Activated CD4-positive, alpha-beta T cell treated with anti-CD3 and anti-CD28 coated beads for 4 hours (primary cell): ENCODE measurements at regions not wholly inside any gene's neighbourhood (a gene's known extent, or its start where the extent isn't known, plus 50 kb on each side); places are given as distances from the start of the nearest gene placed in this dataset.

Experiments
- DNase-seq, 2 donors: peaks; one replicate each; pipeline ENCODE4 v3.0.0-alpha.2; 2020

DNA sequence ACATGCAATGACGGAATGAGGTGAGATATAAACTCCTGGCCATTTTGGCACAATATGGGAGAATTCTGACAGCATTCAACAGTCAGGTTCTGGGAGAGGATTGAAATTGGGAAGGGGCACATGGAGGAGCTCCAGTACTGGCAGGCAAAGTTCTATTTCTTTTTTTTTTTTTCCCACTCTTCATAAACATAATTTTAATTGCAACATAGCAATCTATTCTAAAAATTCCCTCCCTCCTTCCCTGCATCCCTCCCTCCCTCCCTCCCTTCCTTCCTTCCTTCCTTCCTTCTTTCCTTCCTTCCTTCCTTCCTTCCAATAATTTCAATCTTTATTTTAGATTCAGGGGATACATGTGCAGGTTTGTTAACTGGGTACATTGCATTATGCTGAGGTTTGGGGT lies 93.2 kb downstream of the PTCSC3 start:
- no peak for DNase-seq

DNA sequence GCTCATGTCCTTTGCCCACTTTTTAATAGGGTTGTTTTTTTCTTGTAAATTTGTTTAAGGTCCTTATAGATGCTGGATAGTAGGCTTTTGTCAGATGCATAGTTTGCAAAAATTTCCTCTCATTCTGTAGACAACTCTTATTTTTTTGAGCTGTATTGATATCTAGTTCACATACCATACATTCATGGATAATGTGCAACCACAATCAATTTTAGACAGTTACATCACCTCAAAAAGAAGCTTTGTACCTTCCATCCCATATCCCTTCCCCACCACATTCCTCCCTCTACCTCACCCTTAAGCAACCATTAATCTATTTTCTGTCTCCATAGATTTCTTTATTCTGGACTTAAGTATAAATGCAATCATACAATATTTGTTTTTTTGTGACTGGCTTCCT lies 98.4 kb downstream of the PTCSC3 start:
- no peak for DNase-seq

DNA sequence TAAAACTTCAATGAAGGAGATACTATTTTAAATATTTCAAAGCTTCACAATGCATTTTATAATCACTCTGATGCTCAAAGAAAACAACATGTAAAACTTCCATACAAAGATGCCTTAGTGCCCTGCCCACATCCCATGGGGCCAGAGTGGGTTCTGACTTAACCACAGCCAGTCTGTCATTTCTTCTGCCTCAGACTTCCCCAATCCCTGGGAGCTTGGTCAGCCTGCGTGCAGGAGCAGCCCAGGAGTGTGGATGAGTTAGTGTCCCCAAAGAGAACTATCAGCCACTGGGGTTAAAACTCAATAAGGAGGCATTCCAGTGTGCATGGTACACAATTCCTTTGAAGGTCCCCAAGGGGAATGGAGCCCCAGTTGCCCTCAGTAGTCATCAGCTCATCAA lies 100.3 kb downstream of the PTCSC3 start:
- no peak for DNase-seq

DNA sequence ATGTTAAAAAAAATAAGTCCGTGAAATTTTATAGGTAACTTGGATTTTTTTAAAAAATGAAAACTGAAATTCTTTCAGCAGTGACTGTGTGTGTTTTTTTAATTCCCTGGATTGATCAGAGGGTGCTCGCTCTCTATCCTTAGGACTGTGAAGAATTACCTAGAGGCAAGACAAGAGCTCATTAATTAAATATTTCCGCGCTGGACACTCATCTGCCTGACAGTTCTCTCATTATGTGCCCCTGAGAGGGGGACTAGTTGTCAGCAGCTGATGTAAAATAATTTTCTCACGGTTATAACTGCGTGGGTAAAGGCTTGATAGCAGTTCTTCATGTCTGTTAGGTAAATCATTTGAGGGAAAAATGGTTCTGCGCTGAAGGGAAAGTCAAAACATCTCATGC lies 101.3 kb downstream of the PTCSC3 start:
- no peak for DNase-seq

DNA sequence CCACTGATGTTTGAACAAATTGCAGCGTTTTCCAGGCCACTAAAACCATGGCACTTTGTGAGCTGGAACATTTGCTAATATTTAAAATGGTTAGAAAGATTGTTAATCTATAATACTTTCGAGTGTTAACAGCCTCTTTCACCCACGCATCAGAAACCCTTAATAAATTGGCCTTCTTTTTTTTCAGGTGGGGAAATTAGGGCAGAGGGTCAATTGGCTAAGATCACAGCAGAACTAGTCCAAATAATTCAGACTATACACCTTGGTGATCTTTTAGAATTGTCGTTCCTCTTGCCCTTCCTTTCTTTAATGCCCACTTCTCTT lies 105.8 kb downstream of the PTCSC3 start:
- no peak for DNase-seq

DNA sequence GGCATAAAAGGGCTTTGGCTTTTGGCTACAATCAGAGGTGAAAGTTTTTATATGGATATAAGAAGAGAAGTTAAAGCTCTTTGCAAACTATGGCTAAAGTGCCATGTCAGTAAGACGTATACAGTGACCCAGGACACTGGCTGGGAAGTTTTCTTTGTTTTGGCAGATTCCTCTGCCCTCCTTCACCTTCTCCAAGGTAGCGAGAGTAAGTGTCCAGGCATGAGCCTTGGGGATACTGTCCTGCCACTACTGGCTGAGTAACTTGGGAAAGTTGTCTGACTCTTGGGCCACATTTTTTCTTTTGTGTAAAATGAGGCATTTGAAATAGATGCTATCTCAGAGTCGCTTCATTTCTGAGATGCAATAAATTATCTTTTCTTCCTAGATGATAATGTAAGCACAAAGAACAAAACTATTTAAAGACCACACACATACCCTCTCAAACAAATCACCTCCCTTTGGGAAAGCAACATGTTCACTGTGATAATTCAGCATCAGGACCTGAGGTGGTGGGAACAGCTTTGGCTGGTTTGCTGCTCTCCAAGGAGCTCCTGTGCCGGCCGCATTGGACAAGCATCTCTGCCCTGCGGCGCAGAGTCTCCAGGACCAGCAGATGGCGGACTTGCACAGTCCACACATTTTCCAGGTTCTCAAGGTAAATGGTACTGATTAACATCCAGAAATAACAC lies 106.3 kb downstream of the PTCSC3 start:
- DNase-seq: peak in 1 of 2 donors; percentile 1

DNA sequence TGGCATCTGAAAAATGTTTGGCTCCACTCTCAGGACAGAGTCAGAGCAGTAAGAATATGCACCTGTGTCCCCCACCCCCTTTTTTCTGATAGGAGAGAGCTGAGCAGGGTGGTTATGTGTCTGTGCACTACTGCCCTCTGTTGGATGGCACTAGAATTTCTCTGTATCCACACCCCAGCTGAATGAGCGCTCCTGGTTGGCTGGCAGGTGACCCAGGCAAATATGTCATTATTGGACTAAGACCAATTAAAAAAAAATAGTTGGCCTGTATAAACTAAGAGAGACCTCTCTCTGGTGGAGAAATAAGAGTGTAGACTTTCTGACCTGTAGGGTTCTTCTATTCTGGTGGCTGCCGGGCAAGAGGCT lies 107.0 kb downstream of the PTCSC3 start:
- DNase-seq: peak in 1 of 2 donors; percentile 17

DNA sequence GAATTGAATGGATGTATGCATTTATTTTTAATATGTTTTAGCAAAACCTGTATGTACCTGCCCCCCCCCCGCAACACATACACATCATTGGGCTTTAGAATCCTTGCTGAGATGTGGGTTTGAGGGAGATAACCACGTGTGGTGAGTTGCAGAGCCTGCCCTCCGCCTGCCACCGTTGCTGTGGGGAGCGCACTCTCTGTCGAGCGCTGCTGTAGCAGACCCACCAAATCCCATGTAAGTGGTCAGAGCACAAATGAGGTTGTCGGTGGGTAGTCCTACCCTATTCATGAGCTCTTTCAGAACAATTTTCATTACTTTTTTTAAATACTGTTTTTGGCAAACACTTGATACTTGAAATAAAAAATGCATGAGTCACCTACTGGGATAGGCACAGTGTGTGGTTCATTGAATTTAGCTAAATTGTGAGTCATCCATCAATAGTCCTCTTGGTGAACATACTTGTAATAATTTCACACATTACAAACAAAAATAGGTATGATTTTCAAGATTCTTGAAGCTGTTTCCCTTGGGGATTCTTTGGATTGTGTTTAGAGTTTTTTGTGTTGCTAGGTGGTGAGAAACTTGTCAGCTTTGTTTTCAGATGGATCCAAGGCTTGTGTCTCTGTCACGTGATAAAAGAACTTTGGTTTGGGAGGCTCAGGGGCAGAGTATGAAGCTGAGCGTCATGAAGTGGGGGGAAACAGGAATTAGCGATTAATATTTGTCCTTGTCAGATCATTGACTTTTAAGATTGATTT lies 107.6 kb downstream of the PTCSC3 start:
- DNase-seq: no peak

DNA sequence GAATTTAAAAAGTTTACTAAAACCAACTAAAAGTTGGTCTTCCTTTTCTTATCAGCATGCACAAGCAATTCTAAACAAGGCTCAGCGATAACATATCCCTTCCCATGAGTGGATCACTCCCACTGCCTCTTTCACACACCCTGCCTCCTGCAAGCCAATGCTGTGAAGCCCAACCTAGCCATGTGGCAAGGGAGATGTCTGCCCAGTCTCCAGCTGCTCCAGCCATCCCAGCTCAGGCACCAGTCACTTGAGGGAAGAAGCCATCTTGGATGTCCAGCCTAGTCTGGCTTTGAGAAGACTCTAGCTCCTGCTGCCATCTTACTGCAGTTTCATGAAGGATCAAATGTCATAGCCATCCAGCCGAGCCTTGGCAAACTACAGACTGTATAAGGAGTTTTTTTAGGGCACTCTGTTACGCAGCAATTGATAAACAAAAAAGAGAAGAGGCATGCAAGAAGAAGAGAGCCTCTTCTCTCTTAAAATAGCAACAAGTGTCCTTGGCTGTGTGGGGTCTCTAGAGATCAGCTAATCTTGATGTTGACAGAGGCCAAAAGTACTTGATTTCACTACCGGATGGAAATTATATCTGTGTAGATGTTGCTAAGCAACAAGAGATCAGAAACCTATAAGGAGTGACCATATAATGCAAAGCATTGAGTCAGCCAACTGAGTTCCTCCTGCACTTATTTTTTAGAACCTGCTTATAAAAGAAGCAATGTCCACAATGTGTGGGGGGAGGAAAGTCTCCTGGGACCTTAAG lies 108.9 kb downstream of the PTCSC3 start:
- no peak for DNase-seq

DNA sequence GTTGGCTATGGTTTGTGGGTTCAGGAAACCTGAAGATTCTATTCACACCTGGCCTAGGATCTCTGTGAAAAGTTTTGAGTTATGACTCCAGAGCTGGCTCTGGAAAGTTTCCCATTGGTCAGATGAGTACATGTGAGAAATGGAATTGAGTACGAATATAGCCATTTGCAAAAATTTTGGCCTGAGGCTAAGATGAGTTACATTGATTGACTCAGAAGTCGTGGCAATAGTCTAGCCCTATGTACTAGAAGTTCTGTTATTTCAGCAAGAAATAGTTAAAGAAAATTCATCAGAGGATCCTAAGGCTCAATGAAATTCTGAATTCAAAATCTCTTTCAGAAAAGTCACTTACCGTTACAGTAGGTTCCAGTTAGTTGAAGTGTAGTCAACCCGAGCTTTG lies 109.9 kb downstream of the PTCSC3 start:
- no peak for DNase-seq

DNA sequence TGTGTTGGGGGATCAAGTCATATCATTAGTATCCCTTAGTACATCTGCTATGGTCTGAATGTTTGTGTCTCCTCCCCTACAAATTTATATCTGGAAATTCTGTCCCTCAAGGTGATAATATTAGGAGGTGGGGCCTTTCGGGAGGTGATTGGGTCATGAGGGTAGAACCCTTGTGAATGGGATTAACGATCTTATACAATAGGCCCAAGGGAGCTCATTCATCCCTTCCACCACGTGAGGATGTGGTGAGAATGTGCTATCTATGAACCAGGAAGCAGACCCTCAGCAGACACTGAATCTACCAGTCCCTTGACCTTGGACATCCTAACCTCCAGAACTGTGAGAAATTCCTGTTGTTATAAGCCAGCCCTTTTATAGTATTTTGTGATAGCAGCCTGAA lies 110.7 kb downstream of the PTCSC3 start:
- no peak for DNase-seq

DNA sequence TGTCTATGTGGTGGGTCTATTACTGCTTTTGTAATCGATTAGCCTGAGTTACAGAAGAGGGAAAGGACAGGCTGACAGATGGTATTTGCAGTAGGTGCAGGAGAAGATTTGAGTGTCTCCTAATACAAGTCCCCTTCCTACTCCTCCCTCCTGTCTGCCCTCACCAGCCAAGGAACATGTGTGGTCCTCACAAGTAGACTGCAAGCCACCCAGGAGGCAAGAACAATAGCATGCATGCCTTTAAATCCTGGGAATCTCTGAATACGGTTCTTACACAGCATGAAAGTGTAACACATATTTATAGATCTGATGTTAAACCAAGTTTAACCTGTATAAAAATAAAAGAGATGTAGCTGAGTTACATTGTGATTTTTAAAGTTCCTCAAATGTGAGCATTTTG lies 117.0 kb downstream of the PTCSC3 start:
- no peak for DNase-seq

DNA sequence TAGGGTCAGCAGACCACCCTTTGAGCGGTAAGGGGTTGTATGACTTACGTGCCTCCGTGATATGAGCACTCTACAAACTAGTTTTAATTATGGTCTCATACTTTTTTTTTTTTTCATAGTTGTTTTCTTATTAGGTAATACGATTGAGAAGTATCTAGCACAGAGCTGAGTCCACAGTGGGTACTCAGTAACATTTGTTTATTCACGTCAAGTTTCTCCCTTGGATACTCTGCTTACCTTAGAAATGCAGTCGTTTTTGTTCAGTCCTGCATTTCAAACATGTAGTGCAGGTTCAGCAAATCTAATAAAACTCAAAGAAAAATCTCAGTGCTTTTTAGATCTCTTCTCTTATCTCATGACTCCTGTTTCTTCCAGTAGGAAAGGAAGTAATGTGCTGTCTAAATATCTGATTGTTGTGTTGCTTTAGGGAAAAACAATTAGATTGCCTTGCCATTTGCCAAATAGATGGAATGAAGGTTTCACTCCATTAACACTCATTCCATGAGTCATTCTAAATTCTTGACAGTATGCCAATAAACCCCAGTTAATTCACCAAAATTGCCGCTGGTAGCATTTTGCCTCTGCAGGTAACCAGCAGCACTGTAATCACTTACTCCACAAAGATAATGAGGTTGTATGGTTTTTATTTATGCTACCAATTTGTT lies 118.9 kb downstream of the PTCSC3 start:
- DNase-seq: no peak

DNA sequence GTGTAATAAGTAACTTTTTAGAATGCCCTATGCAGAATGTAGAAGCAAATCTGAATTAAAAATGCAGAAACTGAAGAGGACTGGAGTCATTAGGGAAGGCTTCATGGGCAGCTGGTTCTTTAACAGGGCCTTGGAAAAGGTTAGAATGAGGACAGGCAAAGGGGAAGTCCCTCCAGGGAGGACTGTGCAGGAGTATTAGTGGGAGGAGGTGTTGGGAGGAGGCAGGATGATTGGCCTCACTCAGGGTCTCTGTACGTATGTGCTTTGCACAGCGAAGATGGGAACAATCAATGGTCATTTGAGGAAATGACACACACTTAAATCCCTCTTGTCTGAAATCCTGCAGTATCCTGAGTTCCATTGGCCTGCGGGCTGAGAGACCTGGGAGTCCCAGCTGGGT lies 119.7 kb downstream of the PTCSC3 start:
- no peak for DNase-seq

DNA sequence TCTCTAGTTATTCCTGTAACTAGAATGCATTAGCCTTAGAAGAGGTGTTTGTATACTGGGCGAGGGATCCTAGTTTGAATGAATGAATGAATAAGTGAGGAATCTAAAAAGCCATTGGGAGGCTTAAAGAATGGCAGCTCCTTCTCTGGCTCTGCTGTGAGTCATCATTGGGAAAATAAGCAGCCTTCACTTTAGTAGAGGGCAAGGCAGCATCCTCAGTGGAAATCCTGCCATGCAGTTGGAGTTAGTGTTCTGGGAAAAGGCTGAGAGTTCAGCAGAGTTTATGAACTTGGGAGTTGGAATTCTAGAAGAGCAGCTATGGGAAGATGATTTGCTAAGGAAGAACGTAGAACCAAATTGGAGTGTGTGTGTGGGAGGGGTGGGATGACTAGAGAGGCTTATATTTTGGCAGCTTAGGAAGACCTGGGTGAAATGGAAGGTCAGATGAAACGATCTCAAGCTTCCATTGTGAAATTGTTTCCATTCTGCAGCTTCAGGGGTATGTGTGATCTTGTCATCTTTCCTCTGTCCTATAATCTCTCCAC lies 120.8 kb downstream of the PTCSC3 start:
- no peak for DNase-seq

DNA sequence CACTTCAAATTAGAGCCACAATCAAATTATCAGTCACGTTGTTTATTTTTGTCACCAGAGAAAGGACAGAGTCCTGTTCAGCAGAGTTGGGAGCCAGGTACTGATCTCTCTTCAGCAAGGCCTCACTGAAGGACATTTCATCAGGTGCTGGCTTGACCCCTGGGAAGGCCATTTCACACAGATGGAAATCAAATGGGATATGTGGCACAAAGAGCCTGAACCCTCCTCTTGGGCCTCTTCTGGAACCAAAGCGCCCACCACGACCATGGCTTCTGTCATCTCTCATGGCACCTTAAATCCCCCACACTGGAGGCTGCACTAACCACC lies 121.5 kb downstream of the PTCSC3 start:
- DNase-seq: no peak

DNA sequence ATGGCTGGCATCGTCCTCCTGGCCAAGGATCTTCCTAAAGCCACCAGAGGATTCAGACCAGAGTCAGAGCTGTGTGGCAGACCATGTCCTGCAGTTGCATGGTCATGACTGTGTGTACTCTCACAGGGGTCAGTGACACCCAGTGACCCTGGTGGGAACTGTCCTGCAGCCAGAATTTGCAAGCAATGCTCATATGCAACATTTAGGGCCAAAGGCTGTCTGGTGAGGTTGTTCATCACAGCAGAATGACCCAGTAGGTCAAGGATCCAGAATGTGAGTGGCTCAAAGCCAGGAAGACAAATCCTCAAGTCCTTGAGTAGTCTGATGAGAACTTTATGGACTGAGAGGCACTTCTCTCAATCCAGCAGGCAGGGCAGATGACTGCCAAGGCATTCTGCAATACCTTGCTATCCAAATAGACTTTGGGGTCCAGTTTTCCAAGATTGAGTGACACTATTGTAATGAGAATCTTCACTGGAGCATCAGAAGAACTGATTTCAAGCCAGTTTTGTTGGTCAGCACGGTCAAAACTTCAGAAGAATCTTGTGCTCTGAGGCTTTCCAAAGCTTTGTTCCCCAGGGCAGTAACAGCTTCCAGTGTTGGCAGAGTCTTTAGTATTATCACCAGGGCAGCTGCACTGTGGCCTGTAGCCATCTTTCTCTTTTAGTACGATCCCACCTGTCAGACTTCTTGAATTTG lies 122.0 kb downstream of the PTCSC3 start:
- DNase-seq: no peak

DNA sequence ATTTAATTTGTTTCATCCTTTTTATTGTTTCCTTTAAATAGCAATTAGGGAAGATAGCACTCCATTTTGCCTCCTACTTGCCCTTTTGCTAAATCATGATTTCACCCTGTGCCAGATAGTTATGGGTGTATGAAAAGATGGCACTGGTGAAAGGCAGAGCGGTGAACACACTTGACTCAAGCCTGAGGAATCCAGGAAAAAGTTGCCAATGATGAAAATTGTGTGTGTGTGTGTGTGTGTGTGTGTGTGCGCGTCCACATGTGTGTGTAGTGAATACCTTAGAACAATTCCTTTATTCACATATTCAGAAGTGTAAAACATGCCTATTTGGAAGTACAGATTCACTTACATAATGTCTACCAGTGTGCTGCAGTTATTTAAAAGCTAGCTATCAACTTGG lies 123.8 kb downstream of the PTCSC3 start:
- DNase-seq: no peak

DNA sequence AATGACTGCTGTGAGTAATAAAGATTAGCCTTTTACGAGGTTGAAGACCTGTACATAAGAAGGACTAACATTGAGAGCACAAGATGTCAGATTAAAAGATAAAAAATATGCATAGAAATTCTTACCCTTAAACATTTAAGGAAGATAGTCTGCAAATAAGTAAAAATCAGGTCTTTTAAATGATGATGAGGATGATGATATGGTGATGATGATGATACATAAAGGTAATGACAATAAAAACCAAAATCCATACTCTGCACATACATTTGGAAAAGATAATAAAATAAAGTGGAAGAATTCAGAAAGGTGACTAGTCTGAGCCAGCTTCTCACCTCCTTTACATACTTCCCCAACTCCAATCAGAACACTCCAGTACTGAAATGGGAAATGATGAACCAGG lies 124.5 kb downstream of the PTCSC3 start:
- no peak for DNase-seq

DNA sequence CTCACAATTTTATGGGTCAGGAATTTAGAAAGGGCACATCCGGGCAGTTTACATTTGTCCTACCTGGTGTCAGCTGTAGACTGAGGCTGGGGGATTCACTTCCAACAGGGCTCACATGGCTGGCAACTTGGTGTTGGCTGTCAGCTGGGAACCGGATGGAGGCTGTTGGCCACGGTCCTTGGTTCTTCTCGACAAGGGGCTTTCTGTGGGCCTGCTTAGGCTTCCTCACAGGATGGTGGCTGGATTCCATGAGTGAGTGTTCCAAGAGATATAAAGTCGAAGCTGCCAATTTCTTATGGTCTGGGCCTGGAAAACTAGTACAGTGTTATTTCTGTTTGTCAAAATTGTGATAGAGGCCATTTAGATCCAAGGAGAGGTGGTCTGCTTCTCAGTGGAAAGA lies 127.9 kb downstream of the PTCSC3 start:
- no peak for DNase-seq

DNA sequence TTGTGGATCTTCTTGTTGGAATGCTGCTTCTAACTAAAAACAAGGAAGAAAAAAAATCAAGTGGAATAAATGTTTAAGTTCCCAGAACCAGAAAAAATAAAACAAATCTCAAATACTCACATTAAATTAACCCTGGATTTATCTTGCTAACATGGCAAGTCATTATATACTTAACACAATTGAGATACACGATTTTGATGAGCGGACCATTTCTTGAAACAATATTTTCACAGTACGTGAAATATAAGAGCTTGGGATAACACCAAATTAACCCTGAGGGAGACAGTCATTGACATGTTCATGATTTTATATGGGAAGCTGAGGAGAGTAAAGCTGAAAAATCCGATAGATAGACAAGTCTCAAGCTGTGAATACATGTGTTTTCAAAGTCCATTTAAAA lies 128.6 kb downstream of the PTCSC3 start:
- DNase-seq: no peak

DNA sequence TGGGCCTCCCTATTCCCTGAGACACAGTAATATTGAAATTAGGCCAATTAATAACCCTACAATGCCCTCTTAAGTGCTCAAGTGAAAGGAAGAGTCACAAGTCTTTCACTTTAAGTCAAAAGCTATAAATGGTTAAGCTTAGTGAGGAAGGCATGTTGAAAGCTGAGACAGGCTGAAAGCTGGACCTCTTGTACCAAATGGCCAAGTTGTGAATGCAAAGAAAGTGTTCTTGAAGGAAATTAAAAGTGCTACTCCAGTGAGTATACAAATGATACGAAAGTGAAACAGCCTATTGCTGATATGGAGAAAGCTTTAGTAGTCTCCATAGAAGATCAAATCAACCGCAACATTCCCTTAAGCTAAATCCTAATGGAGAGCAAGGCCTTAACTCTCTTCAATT lies 140.8 kb downstream of the PTCSC3 start:
- DNase-seq: no peak

DNA sequence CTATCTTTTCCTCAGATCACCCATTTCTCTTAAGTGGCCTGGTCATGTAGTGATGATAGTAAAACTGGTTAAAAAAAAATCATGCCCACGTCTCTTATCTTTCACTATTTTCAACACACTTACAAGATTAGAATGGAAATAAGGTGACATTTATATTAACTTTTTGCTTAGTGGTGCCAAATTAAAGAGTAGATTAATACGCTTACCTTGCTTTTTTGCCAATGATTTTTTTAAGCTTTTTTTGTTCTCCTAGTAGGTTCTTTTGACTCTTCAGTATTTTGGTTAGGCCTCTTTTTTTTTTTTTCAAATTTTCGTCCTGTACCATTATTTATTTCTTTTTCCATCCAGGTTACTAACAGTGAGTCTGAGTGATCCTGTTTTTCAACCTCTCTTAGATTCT lies 147.9 kb downstream of the PTCSC3 start:
- DNase-seq: no peak
